ENCODE measurements at regions not wholly inside any gene's neighbourhood (a gene's known extent, or its start where the extent isn't known, plus 50 kb on each side); places are given as distances from the start of the nearest gene placed in this dataset.

- no peaks in the 10 kb centered on the region for H4K20me1 ChIP-seq (ENCODE audit: control insufficient read depth, insufficient read depth, low read depth, low read length)
- no peak for TF ChIP-seq CTCF (IDR thresholded peaks at IDR 0.05; ENCODE audit: low read depth, low read length, poor library complexity, severe bottlenecking)
- no peak for TF ChIP-seq EZH2phosphoT487 (IDR thresholded peaks at IDR 0.05; ENCODE audit: borderline replicate concordance, low read length)
- H3K4me2 ChIP-seq (ENCODE audit: low read length): no peak overlapping the region
- no peak overlapping the region for H3K4me3 ChIP-seq (ENCODE audit: low read length)
- no peaks in the 10 kb centered on the region for H3K9me2 ChIP-seq (replicated peaks; ENCODE audit: control insufficient read depth, low read length)
- no peaks in the 10 kb centered on the region for H3K4me1 ChIP-seq (ENCODE audit: control insufficient read depth, low read length)
- H3K79me2 ChIP-seq (ENCODE audit: control insufficient read depth, low read length): no peaks in the 10 kb centered on the region
- no peak overlapping the region for H3K27ac ChIP-seq (ENCODE audit: low read depth, low read length)
- no peaks in the 10 kb centered on the region for H3K36me3 ChIP-seq (ENCODE audit: control insufficient read depth, low read length)
- no peaks in the 10 kb centered on the region for H3F3A ChIP-seq (ENCODE audit: control insufficient read depth, insufficient read depth)
- H3K27me3 ChIP-seq (ENCODE audit: control insufficient read depth, low read length): no peaks in the 10 kb centered on the region
- H3K9me3 ChIP-seq (ENCODE audit: control insufficient read depth, insufficient read depth, low read length): no peaks in the 10 kb centered on the region
Observed at GRCh38 chr15:94965593-94965992, 734.2 kb downstream of the MCTP2 start.

- H3K4me1 ChIP-seq (ENCODE audit: control insufficient read depth, low read length): no peaks in the 10 kb centered on the region
- no peak overlapping the region for H3K4me3 ChIP-seq (ENCODE audit: low read length)
- TF ChIP-seq EZH2phosphoT487 (IDR thresholded peaks at IDR 0.05; ENCODE audit: borderline replicate concordance, low read length): no peak
- TF ChIP-seq CTCF (IDR thresholded peaks at IDR 0.05; ENCODE audit: low read depth, low read length, poor library complexity, severe bottlenecking): no peak
- H3K79me2 ChIP-seq (ENCODE audit: control insufficient read depth, low read length): no peaks in the 10 kb centered on the region
- H3K9me2 ChIP-seq (replicated peaks; ENCODE audit: control insufficient read depth, low read length): no peaks in the 10 kb centered on the region
- H3K27ac ChIP-seq (ENCODE audit: low read depth, low read length): no peak overlapping the region
- no peaks in the 10 kb centered on the region for H3F3A ChIP-seq (ENCODE audit: control insufficient read depth, insufficient read depth)
- no peaks in the 10 kb centered on the region for H3K9me3 ChIP-seq (ENCODE audit: control insufficient read depth, insufficient read depth, low read length)
- no peaks in the 10 kb centered on the region for H3K36me3 ChIP-seq (ENCODE audit: control insufficient read depth, low read length)
- H4K20me1 ChIP-seq (ENCODE audit: control insufficient read depth, insufficient read depth, low read depth, low read length): no peaks in the 10 kb centered on the region
- no peaks in the 10 kb centered on the region for H3K27me3 ChIP-seq (ENCODE audit: control insufficient read depth, low read length)
- no peak overlapping the region for H3K4me2 ChIP-seq (ENCODE audit: low read length)
Observed at GRCh38 chr15:94968133-94968532, 736.8 kb downstream of the MCTP2 start.

GRCh38 chr15:94970096-94970495 lies 738.7 kb downstream of the MCTP2 start:
- H3K27ac ChIP-seq (ENCODE audit: low read depth, low read length): no peak overlapping the region
- no peaks in the 10 kb centered on the region for H3K4me1 ChIP-seq (ENCODE audit: control insufficient read depth, low read length)
- TF ChIP-seq EZH2phosphoT487 (IDR thresholded peaks at IDR 0.05; ENCODE audit: borderline replicate concordance, low read length): no peak
- no peak for TF ChIP-seq CTCF (IDR thresholded peaks at IDR 0.05; ENCODE audit: low read depth, low read length, poor library complexity, severe bottlenecking)

GRCh38 chr15:94970802-94971201 lies 739.4 kb downstream of the MCTP2 start:
- H3F3A ChIP-seq (ENCODE audit: control insufficient read depth, insufficient read depth): no peaks in the 10 kb centered on the region
- H3K4me2 ChIP-seq (ENCODE audit: low read length): no peak overlapping the region
- H3K36me3 ChIP-seq (ENCODE audit: control insufficient read depth, low read length): no peaks in the 10 kb centered on the region
- H3K4me3 ChIP-seq (ENCODE audit: low read length): no peak overlapping the region
- H3K27me3 ChIP-seq (ENCODE audit: control insufficient read depth, low read length): no peaks in the 10 kb centered on the region
- H3K4me1 ChIP-seq (ENCODE audit: control insufficient read depth, low read length): no peaks in the 10 kb centered on the region
- H3K27ac ChIP-seq (ENCODE audit: low read depth, low read length): no peak overlapping the region
- H3K79me2 ChIP-seq (ENCODE audit: control insufficient read depth, low read length): no peaks in the 10 kb centered on the region
- no peaks in the 10 kb centered on the region for H4K20me1 ChIP-seq (ENCODE audit: control insufficient read depth, insufficient read depth, low read depth, low read length)
- H3K9me3 ChIP-seq (ENCODE audit: control insufficient read depth, insufficient read depth, low read length): no peaks in the 10 kb centered on the region
- H3K9me2 ChIP-seq (replicated peaks; ENCODE audit: control insufficient read depth, low read length): no peaks in the 10 kb centered on the region
- no peak for TF ChIP-seq CTCF (IDR thresholded peaks at IDR 0.05; ENCODE audit: low read depth, low read length, poor library complexity, severe bottlenecking)
- TF ChIP-seq EZH2phosphoT487 (IDR thresholded peaks at IDR 0.05; ENCODE audit: borderline replicate concordance, low read length): no peak

More at GRCh38 chr15:94970096-94970495, 738.7 kb downstream of the MCTP2 start:
- no peaks in the 10 kb centered on the region for H3F3A ChIP-seq (ENCODE audit: control insufficient read depth, insufficient read depth)
- H3K79me2 ChIP-seq (ENCODE audit: control insufficient read depth, low read length): no peaks in the 10 kb centered on the region
- no peak overlapping the region for H3K4me2 ChIP-seq (ENCODE audit: low read length)
- H3K36me3 ChIP-seq (ENCODE audit: control insufficient read depth, low read length): no peaks in the 10 kb centered on the region
- no peaks in the 10 kb centered on the region for H3K9me2 ChIP-seq (replicated peaks; ENCODE audit: control insufficient read depth, low read length)
- H3K4me3 ChIP-seq (ENCODE audit: low read length): no peak overlapping the region
- H3K27me3 ChIP-seq (ENCODE audit: control insufficient read depth, low read length): no peaks in the 10 kb centered on the region
- no peaks in the 10 kb centered on the region for H3K9me3 ChIP-seq (ENCODE audit: control insufficient read depth, insufficient read depth, low read length)
- H4K20me1 ChIP-seq (ENCODE audit: control insufficient read depth, insufficient read depth, low read depth, low read length): no peaks in the 10 kb centered on the region

All from DOHH2 (cell line).